NOMO-1 (cell line): ENCODE measurements at regions not wholly inside any gene's neighbourhood (a gene's known extent, or its start where the extent isn't known, plus 50 kb on each side); places are given as distances from the start of the nearest gene placed in this dataset.
"Not testable (repeated sequence)": the region's sequence is repeated elsewhere in the genome, so short reads cannot be mapped to it uniquely, and the experiment has no call there.

Experiments used
- DNase-seq, 2 experiments: peaks; one replicate each; lab custom pipeline; 2025; ENCODE audit not compliant: unreplicated experiment in 2 of 2; lab: John Stamatoyannopoulos, UW

DNA sequence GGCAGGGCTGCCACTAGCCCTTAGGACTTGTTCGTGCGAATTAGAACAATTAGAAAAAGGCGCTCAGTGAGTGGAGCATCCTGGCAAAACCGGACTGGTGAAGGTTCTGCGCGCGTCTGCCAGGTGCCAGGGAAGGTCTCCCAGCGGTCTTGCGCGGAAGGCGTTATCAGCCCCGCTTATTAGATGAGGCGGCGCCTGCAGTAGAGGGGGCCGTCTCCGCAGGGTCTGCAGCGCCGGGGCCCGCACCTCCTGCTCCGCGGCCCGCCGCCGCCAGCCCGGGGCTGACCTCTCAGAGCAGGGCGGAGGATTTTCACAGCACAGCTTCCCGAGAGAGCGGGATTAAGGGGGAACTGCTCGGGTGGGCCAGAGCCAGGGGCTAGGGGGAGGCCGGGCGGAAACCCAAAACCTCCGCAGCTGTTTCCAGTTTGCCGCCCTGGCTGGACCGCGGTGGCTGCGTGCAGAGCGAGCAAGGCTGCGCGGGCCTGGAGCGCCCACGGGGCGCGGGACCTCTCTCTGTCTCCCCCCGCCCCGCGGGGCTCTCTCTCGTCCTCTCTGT lies 155.2 kb downstream of the FOXD2 start:
- DNase-seq, result no peak

DNA sequence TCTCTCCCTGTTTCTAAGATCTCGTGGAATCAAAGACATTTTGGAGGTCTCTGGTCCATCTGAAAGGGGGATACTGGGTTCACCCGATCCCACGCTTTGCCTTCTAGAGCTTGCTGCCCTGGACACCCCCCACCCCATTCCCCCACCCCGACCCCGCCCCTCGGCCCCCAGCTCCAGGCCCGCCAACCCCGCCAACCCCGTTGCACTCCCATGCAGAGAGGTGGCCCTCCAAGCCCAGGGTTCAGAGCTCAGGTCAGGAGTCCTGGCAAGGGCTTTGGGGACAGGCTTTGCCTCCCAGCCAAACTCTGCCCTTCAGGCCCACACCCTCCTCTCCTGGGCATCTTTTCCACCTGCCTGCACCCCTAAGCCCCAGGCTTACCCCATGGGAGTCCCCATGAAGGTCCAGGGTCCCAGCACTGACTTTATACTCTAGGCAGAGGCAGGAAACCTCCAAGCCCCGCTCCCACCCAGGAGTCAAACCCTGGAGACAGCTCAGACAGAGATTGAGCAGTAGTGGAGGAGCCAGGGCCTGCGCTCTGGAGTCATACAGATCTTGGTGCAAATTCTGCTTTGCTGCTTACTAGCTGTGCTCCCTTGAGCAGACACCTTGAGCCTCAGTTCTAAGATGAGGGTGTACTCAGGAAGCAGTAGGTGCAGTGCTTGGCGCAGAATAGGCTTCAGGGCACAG lies 155.9 kb downstream of the FOXD2 start:
- no peak for DNase-seq

DNA sequence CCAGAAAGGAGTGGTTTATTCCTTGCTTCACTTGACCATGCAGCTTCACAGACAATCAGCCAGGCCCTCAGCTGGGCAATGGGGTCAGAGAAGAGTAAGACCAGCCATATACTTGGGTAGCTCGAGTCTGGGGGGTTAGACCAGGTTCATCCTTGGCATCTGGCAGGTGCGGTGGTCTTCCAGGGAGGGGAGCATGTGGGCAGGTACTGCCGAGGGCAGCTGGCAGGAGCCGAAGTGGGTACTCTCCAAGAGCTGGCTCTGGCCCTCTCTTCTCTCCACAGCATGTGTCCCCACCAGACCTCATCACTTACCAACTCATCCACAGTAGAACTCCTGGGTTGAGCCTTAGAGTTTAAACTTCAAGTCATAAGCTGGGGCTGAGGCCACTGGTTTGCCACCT lies 156.8 kb downstream of the FOXD2 start:
- no peak for DNase-seq

DNA sequence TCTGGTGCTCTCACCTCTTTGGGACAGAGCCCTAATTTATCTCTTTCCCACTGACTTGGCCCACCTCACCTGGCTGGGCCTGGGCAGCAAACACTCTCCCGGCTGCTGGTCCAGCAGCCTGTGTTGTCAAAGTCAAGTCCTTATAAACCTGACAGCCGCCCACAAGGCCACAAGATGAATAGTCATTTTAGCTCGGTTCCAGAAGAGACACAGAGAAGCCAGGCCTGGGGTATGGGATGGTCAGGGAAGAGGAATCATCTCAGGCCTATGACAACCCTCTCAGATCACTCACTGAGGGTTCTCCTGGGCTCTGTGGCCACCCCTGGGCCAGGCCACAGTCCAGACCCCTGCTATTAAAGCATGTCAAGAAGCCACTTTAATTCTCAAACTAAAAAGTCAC lies 158.5 kb downstream of the FOXD2 start:
- DNase-seq, result no peak

DNA sequence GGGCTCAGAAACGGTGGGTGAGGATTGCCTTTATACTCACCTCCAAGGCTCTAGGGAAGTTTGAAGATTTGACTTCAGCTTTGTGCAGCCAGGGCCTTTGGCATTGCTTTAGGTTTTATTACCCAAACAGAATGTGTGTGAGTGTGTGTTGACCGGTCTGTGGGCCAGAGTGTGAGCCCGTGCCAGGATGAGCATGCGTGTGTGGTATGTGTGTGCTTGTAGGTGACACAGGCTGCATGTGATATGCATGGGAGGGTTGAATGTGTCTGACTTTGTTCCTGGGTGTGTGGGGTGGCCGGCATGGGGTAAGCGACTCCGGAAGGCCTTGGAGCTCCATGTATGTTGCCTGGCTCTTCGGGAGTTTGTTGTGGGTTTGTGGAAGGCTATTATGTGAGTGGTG lies 160.5 kb downstream of the FOXD2 start:
- DNase-seq, result no peak

DNA sequence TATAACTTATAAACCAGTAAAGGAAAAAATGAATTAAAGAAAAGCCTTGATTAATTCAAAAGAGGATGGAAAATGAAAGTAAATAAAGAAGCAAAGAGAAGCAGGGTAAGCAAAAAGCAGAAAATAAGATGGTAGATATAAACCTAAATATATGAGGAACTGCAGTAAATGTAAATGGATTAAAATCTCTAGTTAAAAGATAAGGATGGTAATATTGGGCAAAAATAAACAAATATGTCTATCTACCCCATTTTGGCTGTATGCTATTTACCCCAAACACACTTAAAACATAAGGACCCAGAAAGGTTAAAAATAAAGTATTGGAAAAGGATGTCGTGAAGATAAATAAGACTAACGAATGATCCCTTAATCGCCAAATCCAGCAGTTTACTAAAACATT lies 161.9 kb downstream of the FOXD2 start:
- DNase-seq, result no peak

DNA sequence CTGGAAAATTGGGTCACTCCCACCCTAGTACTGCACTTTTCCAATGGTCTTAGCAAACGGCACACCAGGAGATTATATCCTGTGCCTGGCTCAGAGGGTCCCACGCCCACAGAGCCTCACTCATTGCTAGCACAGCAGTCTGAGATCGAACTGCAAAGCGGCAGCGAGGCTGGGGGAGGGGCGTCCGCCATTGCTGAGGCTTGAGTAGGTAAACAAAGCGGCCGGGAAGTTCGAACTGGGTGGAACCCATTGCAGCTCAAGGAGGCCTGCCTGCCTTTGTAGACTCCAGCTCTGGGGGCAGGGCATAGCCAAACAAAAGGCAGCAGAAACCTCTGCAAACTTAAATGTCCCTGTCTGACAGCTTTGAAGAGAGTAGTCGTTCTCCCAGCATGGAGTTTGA lies 164.6 kb downstream of the FOXD2 start:
- DNase-seq, result not testable (repeated sequence)

DNA sequence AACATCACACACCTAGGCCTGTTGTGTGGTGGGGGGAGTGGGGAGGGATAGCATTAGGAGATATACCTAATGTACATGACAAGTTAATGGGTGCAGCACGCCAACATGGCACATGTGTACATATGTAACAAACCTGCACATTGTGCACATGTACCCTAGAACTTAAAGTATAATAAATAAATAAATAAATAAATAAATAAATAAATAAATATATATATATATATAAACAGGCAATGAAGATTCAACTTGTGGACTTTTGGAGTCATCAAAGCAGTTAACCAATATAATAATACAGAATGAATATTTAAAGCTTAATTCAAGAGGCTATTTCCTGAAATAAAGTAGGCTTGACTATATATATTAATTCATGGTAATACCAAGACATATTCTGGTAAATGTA lies 167.0 kb downstream of the FOXD2 start:
- not testable (repeated sequence) for DNase-seq

DNA sequence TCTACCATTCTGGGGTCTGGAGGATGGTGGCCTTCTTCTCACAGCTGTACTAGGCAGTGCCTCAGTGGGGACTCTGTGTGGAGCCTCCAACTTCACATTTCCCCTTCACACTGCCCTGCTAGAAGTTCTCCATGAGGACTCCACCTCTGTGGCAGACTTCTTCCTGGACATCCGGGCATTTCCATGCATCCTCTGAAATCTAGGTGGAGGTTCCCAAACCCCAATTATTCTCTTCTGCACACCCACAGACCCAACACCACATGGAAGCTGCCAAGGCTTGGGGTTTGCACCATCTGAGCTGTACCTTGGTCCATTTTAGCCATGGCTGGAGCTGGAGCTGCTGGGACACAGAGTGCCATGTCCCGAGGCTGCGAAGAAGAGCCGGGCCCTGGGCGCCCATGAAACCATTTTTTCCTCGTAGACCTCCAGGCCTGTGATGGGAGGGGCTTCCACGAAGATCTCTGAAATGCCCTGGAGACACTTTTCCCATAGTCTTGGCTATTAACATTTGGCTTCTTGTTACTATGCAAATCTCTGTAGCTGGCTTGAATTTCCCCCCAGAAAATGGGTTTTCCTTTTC lies 170.5 kb downstream of the FOXD2 start:
- DNase-seq, result no peak

DNA sequence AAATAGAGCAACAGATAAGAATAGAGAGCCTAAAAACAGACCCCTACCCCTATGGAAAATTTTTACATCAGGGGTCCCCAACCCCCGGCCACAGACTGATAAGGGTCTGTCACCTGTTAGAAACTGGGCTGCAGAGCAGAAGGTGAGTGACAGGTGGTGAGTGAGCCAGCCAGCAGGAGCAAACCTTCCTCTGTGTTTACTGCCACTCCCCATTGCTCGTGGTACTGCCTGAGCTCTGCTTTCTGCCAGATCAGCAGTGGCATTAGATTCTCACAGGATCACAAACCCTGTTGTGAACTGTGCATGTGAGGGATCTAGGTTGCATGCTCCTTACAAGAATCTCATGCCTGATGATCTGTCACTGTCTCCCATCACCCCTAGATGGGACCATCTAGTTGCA lies 174.1 kb downstream of the FOXD2 start:
- DNase-seq, result no peak

DNA sequence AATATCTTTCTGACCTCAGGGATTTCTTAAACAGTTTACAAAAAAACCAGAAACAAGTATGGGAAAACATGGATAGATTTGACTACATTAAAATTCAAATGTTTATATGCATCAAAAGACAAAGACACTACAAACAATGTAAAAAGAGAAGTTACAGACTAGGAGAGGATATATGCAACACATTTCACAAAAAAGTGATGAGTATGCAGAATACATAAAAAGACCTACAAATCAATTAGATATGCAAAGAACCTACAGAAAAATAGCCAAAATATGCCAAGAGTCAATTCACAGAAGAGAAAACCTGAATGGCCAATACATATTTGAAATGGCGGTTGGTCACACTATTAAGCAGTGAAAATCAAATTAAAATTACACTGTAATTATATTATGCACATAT lies 175.0 kb downstream of the FOXD2 start:
- DNase-seq, result no peak

DNA sequence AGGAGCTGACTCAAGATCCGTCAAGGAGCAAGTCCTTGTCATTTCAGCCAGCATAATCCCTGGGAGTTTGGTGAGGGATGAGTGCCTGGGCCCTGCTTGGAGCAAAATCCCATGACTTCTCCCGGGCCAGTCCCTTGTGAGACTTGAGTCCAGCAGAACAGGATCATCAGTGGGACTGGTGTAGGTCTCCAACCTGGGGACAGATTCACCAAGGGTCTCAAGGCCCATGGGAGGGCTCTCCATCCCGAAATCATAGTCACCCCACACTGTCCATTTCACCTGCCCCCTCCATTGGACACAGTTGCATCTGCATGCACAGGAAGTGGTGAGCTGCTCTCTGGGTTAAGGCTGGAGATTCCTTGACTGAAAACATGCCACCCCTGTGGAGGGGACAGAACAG lies 178.2 kb downstream of the FOXD2 start:
- no peak for DNase-seq

DNA sequence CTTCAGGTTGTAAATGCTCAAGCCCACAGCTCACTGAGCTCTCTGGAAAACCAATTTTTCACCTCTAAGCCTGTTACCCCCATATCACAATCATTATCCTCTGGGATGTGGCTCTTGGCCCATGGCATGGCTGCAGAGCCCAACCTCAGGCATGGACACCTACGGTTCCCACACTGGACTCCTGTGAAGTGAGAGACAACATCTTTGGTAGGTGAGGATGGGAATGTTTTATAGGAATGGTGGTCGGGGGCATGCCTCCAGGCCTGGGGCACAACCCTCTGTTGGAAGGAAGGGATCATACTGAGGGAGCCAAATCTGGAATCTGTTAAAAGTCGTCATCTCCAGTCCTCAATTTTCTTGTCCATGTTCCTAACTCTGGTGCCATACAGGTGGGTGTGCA lies 179.1 kb downstream of the FOXD2 start:
- DNase-seq, result no peak

DNA sequence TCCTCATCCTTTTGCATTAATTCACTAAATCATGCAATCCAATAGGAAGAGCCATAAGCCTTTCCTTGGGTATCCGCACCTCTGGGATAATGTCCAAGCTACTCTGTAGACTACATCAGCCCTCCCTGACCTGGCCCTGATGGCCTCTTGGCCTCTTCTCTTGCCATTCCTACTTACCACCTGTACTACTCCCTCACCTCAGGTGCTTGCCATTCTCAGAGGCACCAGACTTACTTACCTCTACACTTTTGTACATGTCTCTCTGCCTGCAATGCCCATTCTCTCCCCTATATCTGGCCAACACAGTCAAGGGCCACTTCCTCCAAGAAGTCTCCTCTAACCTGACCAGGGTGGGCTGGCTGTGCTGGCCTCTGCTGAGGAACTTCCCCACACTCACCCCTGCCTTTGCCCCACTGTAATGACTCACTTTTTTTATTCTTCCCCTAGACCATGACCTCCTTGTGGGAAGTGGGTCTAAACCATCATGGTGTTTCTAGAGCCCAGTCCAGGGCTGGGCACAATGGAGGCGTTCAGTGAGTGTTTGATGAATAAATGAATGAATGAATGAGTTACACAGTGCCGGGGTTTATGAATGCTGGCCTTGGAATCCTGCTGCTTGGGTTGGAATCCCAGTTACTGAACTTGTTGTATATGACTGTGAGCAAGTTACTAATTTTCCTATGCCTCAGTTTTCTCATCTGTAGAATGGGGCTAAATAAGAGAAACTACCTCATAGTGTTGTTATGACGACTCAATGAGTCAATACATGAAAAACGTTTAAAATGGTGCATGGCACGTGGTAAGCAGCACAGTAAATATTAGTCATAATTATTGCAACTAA lies 179.8 kb downstream of the FOXD2 start:
- DNase-seq, result no peak

DNA sequence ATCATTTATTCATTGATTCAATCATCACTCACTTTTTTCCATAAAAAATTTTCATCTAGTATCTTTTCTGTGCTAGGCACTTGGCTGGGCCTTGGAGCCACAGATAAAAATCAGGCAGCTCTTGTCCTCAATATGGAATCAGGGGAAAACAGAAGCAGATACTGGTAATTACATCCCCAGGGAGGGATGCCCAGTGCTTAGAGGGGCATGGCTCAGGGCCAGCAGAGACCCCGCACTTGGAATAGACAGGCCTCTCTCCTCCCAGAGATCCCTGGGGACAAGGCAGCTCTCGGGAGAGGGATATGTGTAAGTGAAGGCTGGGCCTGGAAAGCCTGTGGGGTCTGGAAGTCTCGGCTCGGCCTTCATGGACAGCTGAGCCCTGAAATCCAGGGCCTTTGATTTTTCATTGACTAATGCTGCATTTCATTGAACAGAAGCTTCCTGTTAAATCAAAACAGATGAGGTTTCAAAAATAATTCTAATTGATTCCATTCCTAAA lies 180.4 kb downstream of the FOXD2 start:
- no peak for DNase-seq

DNA sequence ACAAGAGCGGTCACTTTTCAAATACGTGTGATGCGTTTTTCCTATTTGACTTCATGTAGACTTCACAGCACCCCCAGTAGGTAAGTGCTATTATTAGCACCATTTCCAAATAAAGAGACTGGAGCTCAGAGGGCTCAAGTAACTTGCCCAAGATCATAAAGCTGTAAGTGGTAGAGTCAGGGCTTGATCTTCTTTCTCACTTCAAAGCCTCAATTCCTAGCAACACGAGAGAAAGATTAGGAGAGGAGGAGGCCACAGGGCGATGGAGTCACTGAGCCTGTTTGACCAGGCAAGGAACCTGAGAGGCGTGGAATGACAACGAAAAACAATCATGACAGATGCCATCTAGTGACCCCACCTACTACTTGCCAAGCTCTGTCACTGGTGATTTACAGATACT lies 181.0 kb downstream of the FOXD2 start:
- no peak for DNase-seq

DNA sequence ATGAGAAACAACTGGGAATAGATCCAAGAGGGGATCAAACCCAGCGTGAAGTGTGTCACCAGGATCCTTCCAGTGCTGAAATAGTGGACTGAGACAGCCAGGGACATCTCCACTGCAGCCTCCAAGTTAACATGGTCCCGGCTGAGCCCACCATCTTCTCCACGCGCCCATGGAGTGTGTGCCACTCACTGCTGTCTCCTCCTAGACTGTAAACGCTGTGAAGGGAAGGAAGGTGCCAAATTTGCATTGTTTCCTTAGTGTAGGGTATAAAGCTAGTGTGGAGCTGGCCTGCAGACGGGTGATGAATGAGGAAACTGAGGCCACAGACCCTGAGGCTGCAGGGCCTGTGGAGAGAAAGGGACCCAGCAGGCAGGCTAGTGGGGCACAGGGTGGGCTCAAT lies 183.6 kb downstream of the FOXD2 start:
- no peak for DNase-seq

DNA sequence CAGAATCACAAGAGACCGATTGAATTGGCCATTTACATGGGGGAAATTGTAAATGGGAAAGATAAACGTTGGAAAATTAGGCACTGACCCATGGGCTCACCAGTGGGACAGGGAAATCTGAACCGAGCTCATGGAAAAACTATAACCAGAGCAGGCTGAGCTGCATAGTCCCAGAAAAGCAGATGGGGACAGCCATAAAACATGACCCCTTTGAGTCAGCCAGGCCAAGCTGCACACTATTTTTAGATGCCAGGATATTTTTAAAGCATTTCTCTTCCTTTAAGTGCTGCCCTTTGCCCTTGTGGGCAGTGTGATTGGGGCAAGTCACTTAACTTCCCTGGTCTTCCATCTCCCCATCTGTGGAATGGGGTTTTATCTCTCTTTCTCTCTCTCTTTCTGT lies 184.1 kb downstream of the FOXD2 start:
- no peak for DNase-seq

DNA sequence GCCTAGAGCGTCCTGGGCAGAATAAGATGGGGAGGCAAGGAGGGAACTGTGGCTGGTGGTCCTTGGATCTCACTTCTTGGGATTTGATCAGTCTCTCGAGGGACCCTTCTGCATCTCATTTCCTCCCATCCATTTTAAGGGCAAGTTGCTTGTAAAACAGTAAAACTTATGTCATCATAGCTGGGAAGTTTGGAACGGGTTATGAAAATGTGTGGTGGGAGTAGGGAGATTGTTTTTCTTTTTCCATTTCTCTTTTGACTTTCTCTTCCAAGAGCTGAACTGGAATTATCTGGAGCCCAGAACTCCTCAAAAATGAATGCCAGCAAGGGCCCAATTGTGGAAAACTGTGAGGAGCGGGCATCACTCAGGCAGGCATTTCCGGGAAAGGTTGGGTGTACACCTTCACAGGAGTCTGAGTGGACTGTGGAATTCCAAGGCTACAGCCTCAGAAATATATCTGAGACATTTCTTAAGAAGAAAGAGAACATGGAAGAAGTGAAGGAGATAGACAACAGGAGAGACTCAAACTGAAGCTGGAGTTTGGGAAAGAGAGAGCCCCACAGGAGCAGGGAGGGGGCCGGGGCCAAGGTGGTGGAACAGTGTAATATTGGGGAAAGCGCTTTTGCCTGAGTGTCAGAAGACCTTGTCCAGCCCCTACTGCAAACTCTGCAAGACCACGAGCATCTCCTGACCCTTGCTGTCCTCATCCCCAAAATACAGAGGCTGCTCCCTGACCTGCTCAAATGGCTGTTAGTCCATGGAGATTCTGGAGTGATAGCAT lies 185.1 kb downstream of the FOXD2 start:
- DNase-seq, result no peak

DNA sequence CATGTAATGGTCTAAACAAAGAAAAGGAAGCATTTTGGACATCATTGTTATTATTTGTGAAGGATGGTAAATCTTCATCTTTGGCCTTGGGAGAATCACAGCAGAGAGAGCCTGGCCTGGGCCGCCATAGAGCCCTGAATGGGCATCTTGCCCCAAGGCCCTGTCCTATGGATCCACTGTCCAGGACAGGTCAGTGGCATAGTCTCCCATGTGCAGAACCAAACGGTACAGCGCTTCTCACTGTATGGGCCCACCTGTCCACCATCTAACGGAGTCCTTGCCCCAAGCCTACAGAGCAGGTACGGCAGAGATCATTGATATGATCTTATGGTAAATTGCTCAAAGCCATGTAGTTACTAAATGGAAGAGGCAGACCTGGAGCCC lies 185.7 kb downstream of the FOXD2 start:
- no peak for DNase-seq

DNA sequence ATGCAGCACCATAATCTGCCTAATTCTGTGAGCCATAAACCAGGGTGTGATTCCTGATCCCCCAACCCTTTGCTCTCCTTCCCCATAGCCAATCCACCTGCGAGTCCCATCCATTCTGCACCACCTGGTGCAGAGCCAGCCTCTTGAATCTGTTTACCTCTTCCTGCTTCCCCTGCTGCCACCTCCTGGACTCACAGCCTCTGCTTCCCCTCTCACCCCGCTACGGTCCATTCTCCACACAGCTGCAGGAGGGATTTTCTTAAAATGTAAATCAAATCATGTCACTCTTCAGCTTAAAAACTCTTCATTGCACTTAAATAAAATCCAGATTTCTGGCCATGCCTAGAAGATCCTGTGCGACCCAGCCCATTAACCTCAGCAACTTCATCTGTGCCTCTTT lies 186.7 kb downstream of the FOXD2 start:
- no peak for DNase-seq
